ENCODE measurements at regions not wholly inside any gene's neighbourhood (a gene's known extent, or its start where the extent isn't known, plus 50 kb on each side); places are given as distances from the start of the nearest gene placed in this dataset.

GRCh38 chr4:170666909-170667308 lies 577.2 kb upstream of the AADAT start:
- H3K9me3 ChIP-seq, result no peaks in the 10 kb centered on the region
- TF ChIP-seq CTCF (IDR thresholded peaks at IDR 0.05), result no peak
- no peaks in the 10 kb centered on the region for H3K27me3 ChIP-seq
- WGBS, 2 donors (ENCODE audit: low coverage in 1 of 2), result 72 to 83% methylated on average over 2 of the region's 2 CpGs
- no peaks in the 10 kb centered on the region for H3K36me3 ChIP-seq
- no peak overlapping the region for H3K27ac ChIP-seq
- H3K4me3 ChIP-seq, result no peak overlapping the region
- H3K4me1 ChIP-seq, result no peaks in the 10 kb centered on the region
- ATAC-seq, result no peak

GRCh38 chr4:170662250-170662649 lies 572.5 kb upstream of the AADAT start:
- H3K36me3 ChIP-seq, result no peaks in the 10 kb centered on the region
- no peak overlapping the region for H3K27ac ChIP-seq
- H3K9me3 ChIP-seq, result no peaks in the 10 kb centered on the region
- no peak for TF ChIP-seq EP300 (IDR thresholded peaks at IDR 0.05)
- no peak for TF ChIP-seq POLR2A (IDR thresholded peaks at IDR 0.05)
- no peak for TF ChIP-seq POLR2AphosphoS5 (IDR thresholded peaks at IDR 0.05)
- TF ChIP-seq CTCF (IDR thresholded peaks at IDR 0.05), result no peak
- H3K27me3 ChIP-seq, result no peaks in the 10 kb centered on the region
- no peak overlapping the region for H3K4me3 ChIP-seq
- no peak for ATAC-seq
- WGBS, 2 donors (ENCODE audit: low coverage in 1 of 2), result 35 to 43% methylated on average over 1 to 4 of the region's 4 CpGs
- no peaks in the 10 kb centered on the region for H3K4me1 ChIP-seq

- no peak for ATAC-seq
- Histone ChIP-seq H3K4me1 (no peaks in the 10 kb centered on the region), H3K9me3 (no peaks in the 10 kb centered on the region), H3K27me3 (no peaks in the 10 kb centered on the region), H3K36me3 (no peaks in the 10 kb centered on the region), H3K4me3 (no peak overlapping the region), H3K27ac (no peak overlapping the region)
- TF ChIP-seq POLR2A (IDR thresholded peaks at IDR 0.05), result no peak
- no peak for TF ChIP-seq CTCF (IDR thresholded peaks at IDR 0.05)
- TF ChIP-seq EP300 (IDR thresholded peaks at IDR 0.05), result no peak
- TF ChIP-seq POLR2AphosphoS5 (IDR thresholded peaks at IDR 0.05), result no peak
- WGBS, 2 donors (ENCODE audit: low coverage in 1 of 2), result 96 to 100% methylated on average over 1 to 2 of the region's 2 CpGs
Measured at GRCh38 chr4:170657761-170658160, 568.0 kb upstream of the AADAT start.

- Histone ChIP-seq H3K9me3 (no peaks in the 10 kb centered on the region), H3K36me3 (no peaks in the 10 kb centered on the region), H3K4me1 (no peaks in the 10 kb centered on the region), H3K4me3 (no peak overlapping the region), H3K27me3 (no peaks in the 10 kb centered on the region), H3K27ac (no peak overlapping the region)
- TF ChIP-seq POLR2A (IDR thresholded peaks at IDR 0.05), result no peak
- TF ChIP-seq EP300 (IDR thresholded peaks at IDR 0.05), result no peak
- WGBS, 2 donors (ENCODE audit: low coverage in 1 of 2), result 41 to 61% methylated on average over 2 of the region's 2 CpGs
- no peak for ATAC-seq
Measured at GRCh38 chr4:170656506-170656905, 566.8 kb upstream of the AADAT start.

GRCh38 chr4:170652571-170652970 lies 562.8 kb upstream of the AADAT start:
- TF ChIP-seq CTCF (IDR thresholded peaks at IDR 0.05) (no peak), POLR2AphosphoS5 (IDR thresholded peaks at IDR 0.05) (no peak)
- H3K27ac ChIP-seq, result no peak overlapping the region
- no peak overlapping the region for H3K4me3 ChIP-seq
- H3K4me1 ChIP-seq, result no peaks in the 10 kb centered on the region
- ATAC-seq, result no peak
- H3K9me3 ChIP-seq, result no peaks in the 10 kb centered on the region
- no peaks in the 10 kb centered on the region for H3K36me3 ChIP-seq
- no peaks in the 10 kb centered on the region for H3K27me3 ChIP-seq

GRCh38 chr4:170651786-170652185 lies 562.0 kb upstream of the AADAT start:
- H3K9me3 ChIP-seq, result no peaks in the 10 kb centered on the region
- H3K27ac ChIP-seq, result no peak overlapping the region
- no peak overlapping the region for H3K4me3 ChIP-seq
- no peaks in the 10 kb centered on the region for H3K4me1 ChIP-seq
- no peak for ATAC-seq
- no peaks in the 10 kb centered on the region for H3K27me3 ChIP-seq
- H3K36me3 ChIP-seq, result no peaks in the 10 kb centered on the region
- TF ChIP-seq CTCF (IDR thresholded peaks at IDR 0.05), result no peak
- no peak for TF ChIP-seq POLR2AphosphoS5 (IDR thresholded peaks at IDR 0.05)
- no peak for TF ChIP-seq POLR2A (IDR thresholded peaks at IDR 0.05)
- TF ChIP-seq EP300 (IDR thresholded peaks at IDR 0.05), result no peak
- 43 to 67% methylated on average over 1 of the region's 1 CpG for WGBS, 2 donors (ENCODE audit: low coverage in 1 of 2)

Data from gastroesophageal sphincter (tissue), 4 donors.